Mucosa of descending colon (tissue), 3 donors: ENCODE measurements at regions not wholly inside any gene's neighbourhood (a gene's known extent, or its start where the extent isn't known, plus 50 kb on each side); places are given as distances from the start of the nearest gene placed in this dataset.

ENCODE experiments used
- ATAC-seq: fragments of 200-7000 bp; cut with Tn5 transposase; one replicate; pipeline ENCODE4 v1.9.1; 2020; ENCODE audit warnings: mild to moderate bottlenecking, moderate library complexity
- DNase-seq, 3 donors: peaks; one replicate each; pipeline ENCODE4 v3.0.0-alpha.2; 2020
- H3K36me3 ChIP-seq: fragments of 200-600 bp; one replicate; pipeline ENCODE4 v1.8.0; 2021; ENCODE audit warnings: low read depth, mild to moderate bottlenecking
- H3K4me1 ChIP-seq: fragments of 200-600 bp; one replicate; pipeline ENCODE4 v1.8.0; 2021; ENCODE audit warnings: low read depth, mild to moderate bottlenecking
- H3K4me3 ChIP-seq: fragments of 200-600 bp; one replicate; pipeline ENCODE4 v1.8.0; 2021; ENCODE audit warnings: mild to moderate bottlenecking
- H3K9me3 ChIP-seq: fragments of 200-600 bp; one replicate; pipeline ENCODE4 v1.8.0; 2021; ENCODE audit warnings: mild to moderate bottlenecking
- intact Hi-C, 2 donors: fragments of 100-400 bp; cut with DNase I in 1 of 2; cut with micrococcal nuclease in 1 of 2; formaldehyde crosslinking; loops; one replicate each; pipeline versions ENCODE4 v1.11.0 to v1.11.1; 2022; cut with DNase I, micrococcal nuclease
- TF ChIP-seq, protein P1 (sequence below): fragments of 200-600 bp; IDR thresholded peaks from one replicate; pipeline ENCODE4 v1.8.0; 2022; ENCODE audit warnings: antibody characterized with exemption, mild to moderate bottlenecking
- donor health status: DM: no; HTN: no; CAD: no; lungs with moderate emphysema.
- donor health status: DM: no; HTN: no; CAD: no.
- donor health status: DM: no; HTN: yes; CAD: no.

DNA sequence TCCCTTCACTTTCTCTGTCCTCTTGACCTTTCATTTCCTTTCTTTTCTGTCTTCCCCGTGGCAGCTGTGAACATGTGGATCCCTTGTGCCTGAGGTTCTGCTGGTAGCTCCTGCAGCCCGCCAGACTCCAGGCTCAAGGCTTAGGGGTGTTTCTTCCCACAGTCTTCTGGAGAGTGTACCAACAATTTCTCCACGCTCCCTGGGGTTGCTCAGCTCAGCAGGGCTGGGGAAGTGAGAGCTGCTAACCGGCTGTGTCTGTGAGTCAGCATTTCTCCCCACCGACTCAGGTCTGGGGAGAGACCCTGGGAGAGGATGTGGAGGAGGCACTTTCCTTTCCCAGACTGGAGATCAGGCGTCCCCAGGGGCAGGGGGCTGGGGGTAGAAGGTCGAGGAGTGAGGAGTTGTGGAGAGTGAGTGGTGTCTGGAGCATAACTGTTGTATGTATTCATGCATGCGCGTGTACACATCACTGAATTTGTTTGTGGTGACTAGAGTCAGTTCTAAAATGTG lies 193.6 kb downstream of the KCNRG start:
- TF ChIP-seq, protein P1, sequence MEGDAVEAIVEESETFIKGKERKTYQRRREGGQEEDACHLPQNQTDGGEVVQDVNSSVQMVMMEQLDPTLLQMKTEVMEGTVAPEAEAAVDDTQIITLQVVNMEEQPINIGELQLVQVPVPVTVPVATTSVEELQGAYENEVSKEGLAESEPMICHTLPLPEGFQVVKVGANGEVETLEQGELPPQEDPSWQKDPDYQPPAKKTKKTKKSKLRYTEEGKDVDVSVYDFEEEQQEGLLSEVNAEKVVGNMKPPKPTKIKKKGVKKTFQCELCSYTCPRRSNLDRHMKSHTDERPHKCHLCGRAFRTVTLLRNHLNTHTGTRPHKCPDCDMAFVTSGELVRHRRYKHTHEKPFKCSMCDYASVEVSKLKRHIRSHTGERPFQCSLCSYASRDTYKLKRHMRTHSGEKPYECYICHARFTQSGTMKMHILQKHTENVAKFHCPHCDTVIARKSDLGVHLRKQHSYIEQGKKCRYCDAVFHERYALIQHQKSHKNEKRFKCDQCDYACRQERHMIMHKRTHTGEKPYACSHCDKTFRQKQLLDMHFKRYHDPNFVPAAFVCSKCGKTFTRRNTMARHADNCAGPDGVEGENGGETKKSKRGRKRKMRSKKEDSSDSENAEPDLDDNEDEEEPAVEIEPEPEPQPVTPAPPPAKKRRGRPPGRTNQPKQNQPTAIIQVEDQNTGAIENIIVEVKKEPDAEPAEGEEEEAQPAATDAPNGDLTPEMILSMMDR = no peak
- peak; percentile 17 to 51 (median 28) for DNase-seq
- peaks cover 12% of the 10 kb centered on the region for H3K9me3 ChIP-seq
- ATAC-seq = peak; percentile 69
- no peak overlapping the region for H3K4me3 ChIP-seq
- intact Hi-C loops = no loop called here
- no peaks in the 10 kb centered on the region for H3K36me3 ChIP-seq
- no peaks in the 10 kb centered on the region for H3K4me1 ChIP-seq

DNA sequence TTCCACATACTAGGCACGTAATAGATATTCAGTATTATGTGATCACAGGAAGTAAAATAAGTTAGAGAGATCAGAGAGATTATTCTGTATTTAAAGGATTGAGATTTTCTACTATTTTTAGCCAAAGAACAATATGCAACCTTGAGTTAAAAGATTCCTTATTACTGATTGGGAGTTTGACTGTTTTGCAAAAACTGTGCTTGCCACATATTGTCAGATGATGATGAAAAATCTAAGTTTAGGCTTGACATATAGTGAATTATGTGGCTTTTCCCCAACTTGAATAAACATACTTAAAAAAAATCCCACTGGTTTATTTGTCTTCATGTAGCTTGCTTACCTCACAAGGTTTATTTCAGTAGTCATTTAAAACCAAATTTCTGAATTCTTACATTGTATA lies 194.4 kb downstream of the KCNRG start:
- Histone ChIP-seq H3K4me1 (no peaks in the 10 kb centered on the region), H3K9me3 (peaks cover 12% of the 10 kb centered on the region), H3K36me3 (no peaks in the 10 kb centered on the region), H3K4me3 (no peak overlapping the region)
- DNase-seq (no peak), ATAC-seq (no peak)
- intact Hi-C loops = no loop called here
- TF ChIP-seq, protein P1 = no peak

DNA sequence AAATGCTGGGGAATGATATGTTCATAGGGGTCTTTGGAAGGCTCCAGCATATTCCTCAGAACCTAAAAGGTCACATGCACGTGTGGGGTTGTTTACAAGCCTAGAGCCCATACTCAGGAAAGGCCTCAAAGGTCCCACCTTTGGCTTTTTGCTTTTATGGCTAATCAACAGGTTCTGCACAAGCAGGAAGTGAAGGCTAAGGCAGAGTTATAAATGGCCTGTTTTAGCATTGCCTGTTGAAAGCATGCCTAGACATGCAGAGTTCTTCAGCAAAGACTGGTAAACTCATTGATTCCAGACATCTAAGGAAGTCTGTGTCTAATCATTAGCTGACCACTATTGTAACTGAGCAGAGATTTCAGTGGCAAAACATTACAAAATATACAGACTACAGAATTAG lies 198.3 kb downstream of the KCNRG start:
- H3K4me3 ChIP-seq = no peak overlapping the region
- intact Hi-C loops = no loop called here
- no peak for DNase-seq
- peaks cover 19% of the 10 kb centered on the region for H3K9me3 ChIP-seq
- ATAC-seq = no peak
- H3K36me3 ChIP-seq = no peaks in the 10 kb centered on the region
- TF ChIP-seq, protein P1 = no peak
- H3K4me1 ChIP-seq = no peaks in the 10 kb centered on the region

DNA sequence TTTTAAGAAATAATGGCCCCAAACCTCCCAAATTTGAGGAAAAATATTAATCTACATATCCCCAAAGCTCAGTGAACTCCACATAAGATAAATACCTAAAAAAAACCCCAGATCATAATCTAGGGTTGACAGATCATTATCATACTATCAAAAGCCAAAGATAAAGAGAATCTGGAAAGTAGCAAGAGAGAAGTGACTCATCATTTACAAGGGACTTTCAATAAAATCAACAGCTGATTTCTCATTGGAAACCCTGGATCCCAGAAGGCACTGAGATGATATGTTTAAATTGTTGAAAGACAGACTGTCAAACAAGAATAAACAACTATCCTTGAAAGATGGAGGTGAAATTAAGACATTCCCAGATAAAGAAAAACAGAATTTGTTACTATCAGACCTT lies 199.3 kb downstream of the KCNRG start:
- TF ChIP-seq, protein P1 = no peak
- H3K9me3 ChIP-seq = peaks cover 19% of the 10 kb centered on the region
- intact Hi-C loops = no loop called here
- no peak overlapping the region for H3K4me3 ChIP-seq
- H3K4me1 ChIP-seq = no peaks in the 10 kb centered on the region
- DNase-seq (no peak), ATAC-seq (no peak)
- H3K36me3 ChIP-seq = no peaks in the 10 kb centered on the region

DNA sequence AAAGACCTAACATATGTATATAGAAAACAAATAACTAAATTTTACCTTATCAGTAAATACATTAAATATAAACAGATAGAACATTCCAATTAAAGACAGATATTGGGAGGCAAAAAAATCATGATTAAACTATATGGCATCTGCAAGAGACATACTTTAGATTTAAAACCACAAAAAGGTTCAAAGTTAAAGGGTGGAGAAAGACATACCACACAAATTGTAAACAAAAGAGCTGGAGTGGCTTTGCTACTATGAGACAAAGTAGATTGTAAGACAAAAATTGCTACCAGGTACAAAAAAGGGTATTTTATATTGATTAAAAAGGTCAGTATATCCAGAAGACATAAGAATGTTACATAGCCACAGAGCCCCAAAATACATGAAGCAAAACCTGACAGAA lies 200.2 kb downstream of the KCNRG start:
- DNase-seq (no peak), ATAC-seq (no peak)
- intact Hi-C loops = no loop called here
- no peaks in the 10 kb centered on the region for H3K4me1 ChIP-seq
- H3K9me3 ChIP-seq = peaks cover 19% of the 10 kb centered on the region
- TF ChIP-seq, protein P1 = no peak
- no peak overlapping the region for H3K4me3 ChIP-seq
- H3K36me3 ChIP-seq = no peaks in the 10 kb centered on the region

DNA sequence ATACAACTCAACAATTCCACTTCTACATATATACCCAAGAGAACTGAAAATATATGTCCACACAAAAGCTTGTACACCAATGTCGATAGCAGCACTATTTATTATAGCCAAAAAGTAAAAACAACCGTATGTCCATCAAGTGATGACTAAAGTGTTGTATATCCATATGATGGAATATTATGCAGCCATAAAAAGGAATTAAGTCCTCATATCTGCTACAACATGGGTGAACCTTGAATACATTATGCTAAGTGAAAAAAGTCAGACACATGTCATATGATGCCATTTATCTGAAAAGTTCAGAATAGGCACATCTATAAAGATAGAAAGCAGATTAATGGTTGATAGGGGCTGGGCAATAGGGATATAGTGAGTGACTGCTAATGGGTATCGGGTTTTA lies 204.5 kb downstream of the KCNRG start:
- intact Hi-C loops = no loop called here
- peaks cover 7% of the 10 kb centered on the region for H3K9me3 ChIP-seq
- no peaks in the 10 kb centered on the region for H3K36me3 ChIP-seq
- ATAC-seq (no peak), DNase-seq (no peak)
- H3K4me3 ChIP-seq = no peak overlapping the region
- no peaks in the 10 kb centered on the region for H3K4me1 ChIP-seq
- TF ChIP-seq, protein P1 = no peak
